Stimulated activated CD4-positive, alpha-beta T cell treated with anti-CD3 and anti-CD28 coated beads, Interleukin-4, amount 100 ng/mL, for 48 hours (primary cell): ENCODE measurements at regions not wholly inside any gene's neighbourhood (a gene's known extent, or its start where the extent isn't known, plus 50 kb on each side); places are given as distances from the start of the nearest gene placed in this dataset.

ENCODE experiments used
- DNase-seq, 2 donors: peaks; one replicate each; pipeline ENCODE4 v3.0.0-alpha.2; 2020; ENCODE audit warnings: low read depth in 2 of 2

DNA sequence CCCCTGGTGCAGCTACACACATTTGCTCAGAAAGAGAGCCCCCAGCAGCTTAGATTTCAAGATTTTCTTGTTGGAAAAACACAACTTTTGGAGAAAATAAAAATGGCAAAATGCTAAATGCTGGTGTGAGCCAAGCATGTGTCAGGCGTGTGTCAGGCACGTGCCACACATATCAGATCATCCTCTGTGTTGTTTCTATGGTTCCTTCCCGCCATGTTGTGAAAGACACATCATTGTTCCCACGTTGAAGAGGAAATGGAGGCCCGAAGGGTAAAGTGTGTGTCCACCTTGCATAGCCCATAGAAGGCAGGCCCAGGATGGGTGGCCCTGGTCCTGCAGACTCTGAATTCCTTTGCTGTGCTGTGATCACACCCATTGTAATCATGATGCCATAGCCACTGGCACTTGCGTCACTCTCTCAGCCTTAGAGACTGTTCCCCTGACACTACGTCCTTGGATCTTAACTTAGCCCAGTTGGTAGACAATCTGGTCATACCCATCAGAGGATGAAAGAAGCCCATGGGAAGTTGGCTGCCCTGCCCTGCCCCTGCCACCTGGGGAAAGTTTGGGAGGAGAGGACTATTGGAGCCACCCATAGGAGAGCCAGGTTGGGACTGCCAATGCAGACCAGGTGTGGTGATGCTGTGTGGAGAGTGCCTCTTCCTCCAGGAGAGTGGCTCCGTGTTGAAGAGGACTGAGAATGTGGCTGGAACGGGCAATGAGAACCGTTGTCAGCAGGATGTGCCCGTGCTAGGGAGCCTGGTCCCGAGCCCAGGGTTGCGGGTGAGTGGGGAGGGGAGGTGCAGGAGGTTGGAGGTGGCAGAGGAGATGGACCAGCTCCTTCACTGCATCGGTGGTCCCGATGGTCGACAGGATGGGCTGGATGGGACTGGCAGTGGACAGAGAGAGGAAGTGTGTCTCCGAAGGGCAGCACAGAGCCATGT is 65.6 kb upstream of the IGFBP3 start:
- DNase-seq, result no peak

DNA sequence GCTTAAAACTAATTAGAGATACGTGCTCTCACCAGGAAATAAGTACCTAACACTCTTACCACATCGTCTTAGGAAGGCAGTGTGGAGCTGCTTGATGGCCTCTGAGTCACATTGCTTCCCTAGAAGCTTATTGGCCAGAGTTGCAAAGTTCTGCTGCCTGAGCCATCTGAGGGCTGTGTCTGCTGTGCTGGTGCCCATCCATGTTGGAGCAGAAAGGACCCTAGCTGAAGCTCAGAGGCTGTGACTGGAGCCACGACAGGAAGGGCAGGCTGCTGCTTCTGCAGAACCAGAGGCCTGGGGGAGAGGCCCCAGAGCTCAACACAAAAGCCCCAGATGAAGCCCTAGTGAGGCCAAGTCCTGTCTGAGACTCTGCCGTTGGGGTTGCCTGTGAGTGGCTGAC is 64.8 kb upstream of the IGFBP3 start:
- no peak for DNase-seq

DNA sequence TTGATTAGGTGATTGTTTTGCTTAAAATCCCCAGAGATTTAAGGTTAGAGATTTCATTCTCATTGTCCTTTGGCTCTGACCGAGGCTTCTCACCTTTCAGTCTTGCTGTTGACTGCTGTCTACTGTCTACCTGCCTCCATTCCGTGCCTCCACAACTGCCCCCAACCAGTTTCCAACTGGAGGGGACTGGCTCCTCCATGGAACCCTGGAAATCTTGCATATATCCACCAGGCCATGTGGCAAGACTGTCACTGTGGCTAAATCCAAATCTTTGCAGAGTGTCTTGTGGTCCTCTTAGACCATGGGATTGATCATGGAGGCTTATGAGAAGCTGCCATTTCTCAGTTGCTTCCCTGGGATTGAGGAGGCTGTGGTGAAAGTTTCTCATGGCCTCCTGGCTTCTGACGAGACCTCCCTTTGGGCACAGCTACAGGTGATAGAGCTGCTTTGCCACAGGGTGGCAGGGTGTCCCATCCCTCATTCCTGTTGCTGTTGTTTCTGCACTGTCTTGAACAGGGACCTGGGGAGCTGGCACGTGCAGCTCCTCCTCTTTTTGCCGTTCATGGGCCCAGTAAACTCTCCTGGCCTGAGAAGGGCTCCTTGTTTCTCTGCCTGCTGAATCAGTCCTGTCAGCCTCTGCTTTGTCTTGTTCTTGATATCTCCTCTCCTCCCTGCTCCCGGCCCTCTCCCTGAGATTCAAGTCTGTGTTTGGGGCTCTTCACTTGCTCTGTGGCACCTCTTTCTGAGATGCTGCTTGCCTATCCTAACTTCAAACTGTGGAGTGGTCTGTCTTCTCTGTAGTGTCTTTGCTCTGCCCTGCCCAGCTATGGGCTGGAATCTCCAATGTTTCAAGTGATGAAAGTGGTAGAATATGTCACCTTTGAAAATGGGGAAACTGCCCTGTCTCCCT is 63.6 kb upstream of the IGFBP3 start:
- no peak for DNase-seq

DNA sequence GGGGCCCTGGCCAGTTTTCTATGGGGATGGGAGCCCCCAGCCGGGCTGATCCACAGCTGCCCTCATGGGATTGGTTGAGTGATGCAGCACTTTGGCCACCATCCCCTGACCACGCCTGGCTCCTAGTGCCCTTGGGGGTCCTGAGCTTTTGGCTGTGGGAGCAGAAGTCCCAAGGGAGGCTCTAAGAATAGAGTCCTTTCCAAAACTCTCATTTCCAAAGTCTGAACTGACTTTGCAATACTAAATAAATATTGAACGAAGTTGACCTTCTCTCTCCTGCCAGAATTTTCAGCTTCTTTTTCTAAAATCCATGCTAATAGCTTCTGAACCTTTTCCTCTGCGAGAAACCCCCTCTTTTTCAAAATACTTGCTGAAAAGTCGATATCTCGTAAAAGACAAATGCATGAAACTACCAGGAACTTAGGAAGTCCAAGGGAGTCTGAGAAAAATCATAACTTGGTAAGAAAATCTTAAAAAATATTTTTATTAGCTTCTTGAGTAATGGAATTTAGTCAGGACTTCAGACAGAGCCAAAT is 62.7 kb upstream of the IGFBP3 start:
- DNase-seq, result no peak

DNA sequence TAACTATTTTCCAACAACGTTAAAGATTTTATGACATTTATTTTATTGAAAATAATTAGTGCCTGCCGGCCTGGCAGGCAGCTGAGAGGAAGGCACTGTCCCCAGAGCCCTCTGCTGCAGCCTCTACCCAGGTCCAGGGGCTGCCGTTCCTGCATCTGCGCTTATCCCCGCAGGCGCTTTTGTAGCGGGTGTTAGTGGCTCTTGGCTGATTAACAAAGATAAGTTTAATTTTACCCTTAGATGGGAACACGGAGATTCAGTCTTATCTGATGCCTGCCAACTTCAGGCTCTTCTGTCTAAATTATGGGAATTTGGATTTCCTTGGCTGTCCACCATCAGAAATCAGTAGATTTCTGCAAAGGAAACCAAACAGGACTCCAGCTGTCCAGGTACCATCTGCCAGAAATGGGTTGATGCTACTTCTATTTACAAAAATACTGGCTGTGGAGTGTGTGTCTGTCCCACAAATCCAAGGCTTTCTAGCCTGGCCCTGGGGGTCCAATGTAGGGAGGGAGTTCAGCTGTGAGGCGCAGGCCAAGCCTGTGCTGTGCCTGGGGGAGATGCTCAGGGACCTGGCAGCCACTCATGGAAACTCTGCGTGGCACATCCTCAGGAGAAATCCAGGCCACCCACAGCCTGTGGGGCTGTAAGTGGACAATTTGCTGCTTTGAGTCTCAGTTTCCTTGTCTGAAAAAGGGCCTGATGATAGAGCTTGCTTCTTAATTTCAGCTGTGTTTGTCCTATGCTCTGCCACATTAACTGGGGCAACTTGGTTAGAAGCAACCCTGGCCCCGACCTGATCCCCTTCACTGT is 62.0 kb upstream of the IGFBP3 start:
- no peak for DNase-seq

DNA sequence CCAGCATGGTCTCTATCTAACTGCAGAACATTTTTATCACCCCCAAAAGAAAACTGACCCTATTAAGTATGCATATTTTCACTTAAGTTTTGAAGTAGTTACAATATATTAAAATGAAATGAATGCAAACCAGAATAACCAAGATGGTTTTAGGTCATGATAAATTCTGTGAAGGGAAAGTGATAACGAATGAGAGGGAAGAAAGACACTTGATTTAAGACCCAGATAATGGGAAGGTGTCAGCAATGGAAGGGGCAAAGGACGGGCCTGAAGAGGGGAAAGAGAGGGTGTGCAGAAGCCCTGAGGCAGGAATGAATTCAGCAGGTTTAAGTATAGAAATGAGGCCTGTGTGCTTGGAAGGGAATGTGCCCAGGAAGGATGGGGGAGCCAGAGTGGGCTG is 61.1 kb upstream of the IGFBP3 start:
- DNase-seq, result no peak

DNA sequence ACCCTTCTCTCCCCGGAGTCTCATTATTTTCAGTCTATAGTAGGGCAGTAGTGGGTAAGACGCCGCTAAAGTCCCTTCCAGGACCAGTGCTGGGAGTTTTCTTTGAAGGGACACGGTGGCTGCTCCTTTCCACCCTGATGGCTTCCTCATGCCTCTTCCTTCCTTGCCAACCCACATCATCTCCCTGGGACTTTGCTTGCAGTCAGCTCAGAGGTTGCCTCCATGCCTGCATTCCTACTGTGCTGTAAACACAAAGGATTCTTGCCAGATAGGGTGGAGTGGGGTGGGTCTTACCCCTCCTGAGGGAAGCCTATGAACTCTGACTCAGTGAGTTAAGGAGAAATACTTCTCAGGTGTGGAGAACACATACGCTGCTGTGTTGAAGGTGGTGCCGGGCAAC is 59.9 kb upstream of the IGFBP3 start:
- no peak for DNase-seq

DNA sequence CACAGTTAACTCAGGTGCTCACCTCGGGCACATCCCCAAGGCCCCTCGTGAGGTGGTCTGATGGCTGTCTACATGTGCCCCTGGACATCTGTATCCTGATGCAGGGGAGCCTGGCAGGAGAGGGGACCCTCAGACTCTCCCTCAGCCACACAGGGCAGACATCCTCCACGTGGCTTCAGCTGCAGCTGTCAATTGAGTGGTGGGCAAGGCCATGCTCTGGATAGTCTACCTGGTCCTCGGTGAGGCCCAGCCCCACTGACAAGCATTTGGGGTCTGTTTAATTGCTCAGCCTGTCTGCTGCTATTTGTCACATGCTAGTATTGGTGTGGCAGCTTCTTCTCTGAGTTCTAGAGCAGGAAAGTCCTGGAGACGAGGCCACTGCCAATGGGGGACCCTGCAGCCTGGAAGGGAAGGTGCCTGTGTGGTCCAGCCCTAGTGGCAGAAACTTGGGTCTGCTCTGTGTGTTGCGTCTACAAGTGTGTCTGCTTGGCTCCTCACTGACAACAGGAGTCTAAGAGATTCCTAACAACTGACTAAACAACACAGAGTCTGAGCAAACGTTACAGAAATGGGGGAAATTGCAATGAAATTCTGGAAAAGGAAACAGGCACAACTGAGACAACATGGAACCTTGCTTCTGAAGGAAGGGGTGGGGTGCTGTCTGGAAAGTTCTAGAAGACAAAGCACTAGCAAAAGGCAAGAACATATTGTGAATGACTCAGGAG is 59.3 kb upstream of the IGFBP3 start:
- DNase-seq, result no peak

DNA sequence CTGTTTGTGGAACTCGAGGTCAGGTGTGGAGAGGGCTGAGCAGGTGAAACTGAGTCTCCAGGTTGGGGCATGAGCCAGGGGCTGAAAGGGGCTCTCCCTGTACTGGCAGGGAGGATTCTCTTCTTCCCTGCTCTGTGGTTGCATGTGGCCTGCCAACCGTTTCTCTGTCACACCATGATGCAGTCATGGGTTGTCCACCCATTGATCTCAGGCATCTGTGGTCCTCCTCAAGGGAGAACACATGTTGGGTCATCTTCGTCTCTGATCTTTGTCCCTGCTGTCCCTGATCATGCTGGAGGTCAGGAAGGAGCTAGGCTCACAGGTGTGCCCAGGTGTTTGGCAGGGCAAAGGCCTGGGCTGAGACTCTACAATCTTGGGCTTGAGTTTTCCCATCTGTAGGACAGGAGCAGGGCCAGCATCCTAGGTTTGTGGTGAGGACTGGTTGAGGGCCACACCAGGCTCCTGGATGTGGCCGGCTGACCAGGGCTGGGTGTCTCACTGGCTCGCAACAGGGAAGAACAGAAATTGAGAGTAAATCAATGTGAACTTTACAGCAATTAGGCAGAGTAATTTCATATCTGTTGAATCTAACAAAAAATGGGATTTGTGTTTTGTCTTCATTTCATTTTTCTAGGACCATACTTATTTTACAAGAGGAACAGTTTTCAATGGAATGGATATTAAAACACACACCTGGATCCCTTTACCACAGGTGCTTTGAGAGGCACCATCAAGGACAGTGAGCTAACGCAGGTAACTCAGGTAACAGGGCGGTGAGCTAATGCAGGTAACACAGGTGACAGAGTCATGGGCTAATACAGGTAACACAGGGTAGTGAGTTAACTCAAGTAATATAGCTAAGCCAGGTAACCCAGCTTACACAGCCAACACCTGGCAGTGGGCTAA is 58.5 kb upstream of the IGFBP3 start:
- DNase-seq, result no peak

DNA sequence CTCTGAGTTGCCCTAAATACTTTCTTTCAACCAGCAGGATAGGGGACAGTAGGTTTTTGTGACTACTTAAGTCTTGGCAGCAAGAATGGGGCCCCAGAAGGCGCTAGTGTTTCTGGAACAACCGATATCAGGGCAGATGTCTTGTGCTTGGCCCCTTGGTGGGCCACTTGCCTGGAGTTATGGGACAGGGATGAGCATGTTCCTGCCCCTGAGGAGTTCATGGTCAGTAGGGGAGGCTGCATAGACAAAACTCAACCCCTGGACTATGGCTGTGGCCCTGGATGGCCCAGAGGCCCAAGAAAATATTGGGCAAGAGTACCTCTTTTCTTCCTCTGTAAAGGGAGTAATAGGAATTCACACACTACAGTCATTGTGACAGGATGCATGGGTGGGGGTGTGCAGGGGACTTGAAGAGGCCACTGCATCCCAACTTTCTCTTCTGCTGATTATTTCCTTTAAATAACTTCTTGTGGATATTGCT is 57.7 kb upstream of the IGFBP3 start:
- DNase-seq, result no peak

DNA sequence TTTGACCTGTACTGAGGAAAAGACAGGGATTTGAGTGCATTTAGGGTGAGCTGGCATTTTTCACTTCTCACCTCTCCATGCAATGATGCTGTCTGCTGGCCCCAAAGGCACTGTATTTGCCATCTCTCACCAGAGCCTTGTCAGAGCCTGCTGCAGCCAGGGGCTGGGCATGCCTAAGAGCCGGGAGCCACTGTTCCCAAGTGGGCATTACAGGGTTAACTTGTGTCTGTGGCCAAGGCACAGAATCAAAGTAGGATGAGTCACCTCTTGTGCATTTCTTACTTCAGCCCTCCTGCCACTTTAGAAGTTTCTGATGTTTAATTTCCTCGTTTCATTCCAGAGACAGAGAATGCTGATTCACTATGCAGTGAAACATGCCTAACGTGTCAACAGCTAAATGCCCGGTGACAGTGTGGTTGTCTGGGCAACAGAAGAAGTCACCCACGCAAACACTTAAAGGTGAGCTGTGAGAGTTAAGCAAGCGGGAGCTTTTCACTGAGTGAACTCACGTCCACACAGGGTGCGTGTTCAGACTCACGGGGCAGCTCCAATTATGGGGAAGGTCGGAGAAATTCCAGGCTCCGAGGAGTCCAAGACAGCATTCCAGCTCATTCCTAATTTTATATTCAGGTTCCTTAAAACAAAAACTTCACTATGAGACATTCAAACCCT is 57.1 kb upstream of the IGFBP3 start:
- DNase-seq, result peak in 1 of 2 donors; percentile 6

DNA sequence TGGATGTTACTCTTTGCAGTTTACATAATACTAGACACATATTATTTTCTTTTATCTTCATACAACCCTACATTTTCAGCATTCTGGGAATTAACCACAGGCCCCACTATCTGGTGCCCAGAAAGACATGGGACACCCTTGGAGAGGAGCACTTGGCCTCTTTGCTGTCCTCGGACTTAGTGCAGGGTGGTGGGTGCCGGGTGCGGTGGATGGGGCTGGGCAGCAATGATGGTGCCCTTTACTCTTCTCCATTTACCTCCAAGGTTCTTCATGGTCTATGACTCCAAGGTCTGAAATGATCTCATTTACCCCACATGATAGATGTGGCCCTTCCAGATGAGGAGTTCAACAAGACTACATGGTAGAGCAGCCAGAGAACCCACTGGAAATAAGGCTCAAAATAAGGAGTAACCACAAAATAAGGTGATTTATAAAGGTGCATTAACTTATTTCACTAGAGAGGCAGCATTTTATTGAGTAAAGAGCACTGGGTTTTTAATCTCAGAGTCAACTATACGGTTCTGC is 56.2 kb upstream of the IGFBP3 start:
- no peak for DNase-seq

DNA sequence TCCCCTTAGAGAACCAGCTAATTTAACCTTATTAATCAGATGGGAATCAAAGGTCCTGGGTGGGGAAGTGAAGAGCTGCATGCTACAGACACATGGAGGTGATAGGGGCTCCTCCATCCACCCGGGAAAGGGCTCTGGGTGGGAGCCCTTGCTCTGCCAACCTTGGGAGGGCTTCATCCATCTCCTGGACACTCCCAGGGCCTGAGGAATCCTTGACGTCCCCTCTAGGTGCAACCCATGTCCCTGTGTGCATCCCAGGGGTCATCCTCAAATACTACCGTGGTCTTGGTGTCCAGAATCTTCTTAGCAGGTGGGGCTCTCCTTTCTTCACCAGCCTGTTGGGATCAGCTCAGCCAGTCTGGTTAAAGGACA is 55.4 kb upstream of the IGFBP3 start:
- no peak for DNase-seq

DNA sequence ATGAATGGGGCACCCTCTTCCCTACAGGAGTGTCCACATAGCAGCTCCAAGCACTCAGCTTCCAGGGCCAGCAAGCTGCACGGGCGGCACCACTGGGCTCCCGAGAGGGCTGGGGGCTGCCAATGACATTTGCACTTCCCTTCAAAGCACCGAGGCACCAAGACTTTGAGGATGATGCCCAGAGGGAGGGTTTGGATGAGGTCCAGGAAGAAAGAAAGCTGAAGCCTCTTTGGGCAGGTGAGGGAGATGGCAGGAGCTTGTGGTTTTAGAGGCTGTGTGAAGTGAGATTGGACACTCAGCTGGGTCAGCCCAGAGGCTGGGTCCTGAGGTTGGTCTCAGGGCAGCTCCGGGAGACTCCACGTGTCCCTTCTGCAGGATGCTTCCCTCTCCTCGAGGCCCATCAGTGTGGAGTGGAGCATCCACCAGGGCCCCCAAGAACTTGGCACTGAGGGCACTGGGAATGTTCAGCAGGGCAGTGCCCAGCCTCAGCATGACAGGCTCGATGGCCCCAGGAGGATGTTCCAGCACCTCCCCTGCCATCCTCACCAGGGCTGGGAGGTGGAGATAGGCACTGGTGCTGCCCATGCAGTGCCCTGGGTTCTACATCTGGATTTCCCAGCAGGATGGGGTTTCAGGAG is 54.9 kb upstream of the IGFBP3 start:
- DNase-seq, result no peak

DNA sequence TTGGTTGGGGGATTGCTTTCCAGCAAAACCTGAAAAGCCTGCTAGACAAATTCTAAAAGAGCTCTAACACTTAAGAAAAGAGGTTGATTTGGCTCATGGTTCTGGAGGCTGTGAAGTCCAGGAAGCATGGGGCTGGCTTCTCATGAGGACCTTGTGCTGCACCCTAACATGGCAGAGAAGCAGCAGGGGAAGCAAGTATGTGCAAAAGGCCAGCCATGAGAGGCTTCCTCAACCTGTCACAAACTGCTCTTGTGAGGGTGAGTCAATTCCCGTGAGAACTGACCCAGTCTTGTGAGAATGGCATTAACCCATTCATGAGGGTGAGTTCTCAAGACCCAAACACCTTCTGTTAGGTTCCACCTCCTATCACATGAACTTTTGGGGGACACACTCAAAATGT is 54.3 kb upstream of the IGFBP3 start:
- no peak for DNase-seq

DNA sequence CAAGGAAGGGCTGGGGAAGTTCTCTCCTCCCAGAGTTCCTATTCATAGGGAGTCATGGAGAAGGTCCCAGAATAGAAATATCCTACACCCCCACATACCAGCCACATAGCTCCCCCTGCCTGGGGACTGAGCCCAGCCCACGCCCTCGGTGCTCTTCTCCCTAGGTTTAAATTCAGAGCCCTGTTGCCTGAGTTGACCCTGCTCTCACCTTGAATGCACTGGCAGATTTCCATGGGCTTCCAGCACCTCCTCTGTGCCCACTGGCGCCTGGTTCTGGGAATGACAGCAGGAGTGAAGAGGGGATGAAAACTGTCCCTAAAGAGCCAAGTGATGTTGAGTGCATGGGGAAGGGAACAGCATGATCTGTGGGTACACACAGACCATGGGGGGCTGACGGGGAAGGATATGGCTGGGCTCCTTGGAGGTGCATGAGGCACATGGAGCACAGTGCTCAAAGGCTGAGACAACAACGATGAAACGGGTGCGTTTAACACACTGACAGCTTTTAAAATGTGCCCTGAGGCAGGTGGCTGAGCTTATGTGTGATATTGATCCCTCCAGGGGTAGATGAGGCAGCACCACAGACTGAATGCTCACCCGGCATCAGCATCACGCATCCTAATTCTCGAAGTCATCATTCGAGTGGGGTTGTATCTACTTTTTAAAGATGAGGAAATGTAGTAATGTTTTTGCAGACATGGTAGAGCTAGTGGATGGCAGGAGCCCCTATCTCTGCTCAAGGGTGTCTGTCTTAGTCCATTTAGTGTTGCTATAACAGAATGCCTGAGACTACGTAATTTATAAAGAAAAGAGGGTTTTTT is 53.7 kb upstream of the IGFBP3 start:
- DNase-seq, result no peak

DNA sequence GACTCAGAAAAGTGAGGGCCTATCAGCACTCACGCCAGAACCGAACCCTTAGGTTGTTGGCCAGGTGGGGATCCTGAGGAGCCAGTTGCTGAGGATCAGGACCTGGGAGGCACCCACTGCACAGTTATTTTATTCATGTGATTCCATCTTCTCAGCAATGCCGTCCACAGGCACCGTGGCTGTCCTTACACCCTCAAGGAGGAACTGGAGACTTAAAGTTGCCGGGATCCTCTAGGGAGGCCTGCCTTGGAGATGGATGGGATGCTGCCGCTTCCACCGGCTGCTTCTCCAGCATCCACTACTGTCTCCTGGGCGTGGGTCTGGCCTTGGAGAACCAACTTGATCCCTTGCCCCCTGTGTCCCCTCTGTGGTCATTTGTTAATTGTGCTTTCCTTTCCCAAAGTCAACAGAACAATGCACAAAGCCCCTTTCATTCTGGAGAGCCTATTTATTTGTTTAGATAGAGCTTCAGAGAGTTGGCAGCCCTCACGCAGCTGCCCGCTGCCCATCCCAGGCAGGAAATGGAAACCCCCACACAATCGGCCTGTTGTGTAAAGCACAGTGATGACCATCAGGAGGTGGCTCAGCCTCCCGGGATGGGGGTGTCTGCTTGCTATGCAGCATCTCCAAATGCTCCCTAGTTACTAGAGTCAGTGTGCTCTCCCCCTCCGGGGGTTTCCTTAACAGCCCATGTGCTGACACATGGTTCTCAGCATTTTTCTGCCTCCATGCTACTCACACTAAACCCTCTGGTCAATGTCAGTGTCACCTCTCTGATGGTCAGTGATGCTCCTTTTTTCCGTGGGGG is 52.9 kb upstream of the IGFBP3 start:
- no peak for DNase-seq
